ENCODE measurements at regions not wholly inside any gene's neighbourhood (a gene's known extent, or its start where the extent isn't known, plus 50 kb on each side); places are given as distances from the start of the nearest gene placed in this dataset.

DNA sequence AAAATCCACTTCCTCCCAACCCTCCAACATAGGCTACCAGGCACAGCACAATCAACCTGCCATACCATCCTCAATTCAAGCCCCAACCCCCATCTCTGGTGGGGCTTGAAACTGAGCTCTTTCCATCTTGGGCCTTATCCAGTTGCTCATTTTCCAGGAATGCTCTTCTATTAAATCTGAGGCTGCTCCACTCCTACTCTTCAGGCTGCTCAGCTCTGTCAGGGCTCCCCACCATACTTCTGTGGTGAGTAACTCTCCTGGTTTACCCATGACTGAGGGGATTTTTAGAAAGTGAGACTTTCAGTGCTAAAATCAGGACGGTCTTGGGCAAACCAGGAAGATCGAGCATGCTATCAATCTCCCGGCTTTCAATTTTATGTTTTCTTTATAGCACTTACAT lies 512.8 kb downstream of the LMO7 start (continued):
- TF ChIP-seq, protein P1, sequence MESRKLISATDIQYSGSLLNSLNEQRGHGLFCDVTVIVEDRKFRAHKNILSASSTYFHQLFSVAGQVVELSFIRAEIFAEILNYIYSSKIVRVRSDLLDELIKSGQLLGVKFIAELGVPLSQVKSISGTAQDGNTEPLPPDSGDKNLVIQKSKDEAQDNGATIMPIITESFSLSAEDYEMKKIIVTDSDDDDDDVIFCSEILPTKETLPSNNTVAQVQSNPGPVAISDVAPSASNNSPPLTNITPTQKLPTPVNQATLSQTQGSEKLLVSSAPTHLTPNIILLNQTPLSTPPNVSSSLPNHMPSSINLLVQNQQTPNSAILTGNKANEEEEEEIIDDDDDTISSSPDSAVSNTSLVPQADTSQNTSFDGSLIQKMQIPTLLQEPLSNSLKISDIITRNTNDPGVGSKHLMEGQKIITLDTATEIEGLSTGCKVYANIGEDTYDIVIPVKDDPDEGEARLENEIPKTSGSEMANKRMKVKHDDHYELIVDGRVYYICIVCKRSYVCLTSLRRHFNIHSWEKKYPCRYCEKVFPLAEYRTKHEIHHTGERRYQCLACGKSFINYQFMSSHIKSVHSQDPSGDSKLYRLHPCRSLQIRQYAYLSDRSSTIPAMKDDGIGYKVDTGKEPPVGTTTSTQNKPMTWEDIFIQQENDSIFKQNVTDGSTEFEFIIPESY (IDR thresholded peaks at IDR 0.05): no peak
- TF ChIP-seq GABPA (IDR thresholded peaks at IDR 0.05 in 1 of 2, conservative IDR thresholded peaks at IDR 0.05 in 1 of 2): no peak

DNA sequence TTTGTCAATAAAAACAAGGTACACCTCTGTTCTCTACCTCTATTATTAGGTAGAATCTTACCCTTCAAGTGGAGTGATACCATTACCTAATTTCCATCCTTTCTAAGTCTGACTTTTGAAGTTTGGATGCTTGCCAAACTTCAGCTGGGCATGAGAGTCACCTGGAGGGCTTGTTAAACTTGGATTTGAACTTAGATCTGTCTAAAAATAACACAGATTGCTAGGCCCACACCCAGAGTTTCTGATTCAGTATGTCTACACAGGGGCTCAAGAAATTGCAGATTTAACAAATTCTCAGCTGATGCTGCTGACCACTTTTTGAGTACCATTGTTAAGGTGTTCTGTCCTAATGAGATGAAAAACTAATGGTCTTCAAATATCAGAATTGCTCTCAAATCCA lies 512.2 kb downstream of the LMO7 start:
- Histone ChIP-seq H3K36me3 (ENCODE audit: control insufficient read depth in 4 of 4, insufficient read depth in 3 of 4, low read depth in 1 of 4, low read length in 3 of 4) (no peaks in the 10 kb centered on the region), H3K27ac (ENCODE audit: low read depth in 1 of 2, low read length in 2 of 2) (no peak overlapping the region), H3K27me3 (ENCODE audit: control insufficient read depth in 4 of 4, insufficient read depth in 4 of 4, low read length in 3 of 4) (peaks cover 0 to 2% (median 0%) of the 10 kb centered on the region in 4 donors), H3K9ac (ENCODE audit: low read depth in 1 of 2, low read length in 2 of 2) (no peak overlapping the region), H3K4me1 (ENCODE audit: control insufficient read depth in 4 of 4, insufficient read depth in 4 of 4, low read length in 3 of 4) (no peaks in the 10 kb centered on the region), H3K9me3 (ENCODE audit: control insufficient read depth in 4 of 4, low read length in 3 of 4) (no peaks in the 10 kb centered on the region), H3K4me3 (ENCODE audit: low read depth in 1 of 3, low read length in 3 of 3) (no peak overlapping the region)
- DNase-seq (ENCODE audit: low spot score): no peak
- TF ChIP-seq, protein P2, sequence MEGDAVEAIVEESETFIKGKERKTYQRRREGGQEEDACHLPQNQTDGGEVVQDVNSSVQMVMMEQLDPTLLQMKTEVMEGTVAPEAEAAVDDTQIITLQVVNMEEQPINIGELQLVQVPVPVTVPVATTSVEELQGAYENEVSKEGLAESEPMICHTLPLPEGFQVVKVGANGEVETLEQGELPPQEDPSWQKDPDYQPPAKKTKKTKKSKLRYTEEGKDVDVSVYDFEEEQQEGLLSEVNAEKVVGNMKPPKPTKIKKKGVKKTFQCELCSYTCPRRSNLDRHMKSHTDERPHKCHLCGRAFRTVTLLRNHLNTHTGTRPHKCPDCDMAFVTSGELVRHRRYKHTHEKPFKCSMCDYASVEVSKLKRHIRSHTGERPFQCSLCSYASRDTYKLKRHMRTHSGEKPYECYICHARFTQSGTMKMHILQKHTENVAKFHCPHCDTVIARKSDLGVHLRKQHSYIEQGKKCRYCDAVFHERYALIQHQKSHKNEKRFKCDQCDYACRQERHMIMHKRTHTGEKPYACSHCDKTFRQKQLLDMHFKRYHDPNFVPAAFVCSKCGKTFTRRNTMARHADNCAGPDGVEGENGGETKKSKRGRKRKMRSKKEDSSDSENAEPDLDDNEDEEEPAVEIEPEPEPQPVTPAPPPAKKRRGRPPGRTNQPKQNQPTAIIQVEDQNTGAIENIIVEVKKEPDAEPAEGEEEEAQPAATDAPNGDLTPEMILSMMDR (IDR thresholded peaks at IDR 0.05; ENCODE audit: low read depth, low read length, missing input control): no peak
- TF ChIP-seq, protein P3, sequence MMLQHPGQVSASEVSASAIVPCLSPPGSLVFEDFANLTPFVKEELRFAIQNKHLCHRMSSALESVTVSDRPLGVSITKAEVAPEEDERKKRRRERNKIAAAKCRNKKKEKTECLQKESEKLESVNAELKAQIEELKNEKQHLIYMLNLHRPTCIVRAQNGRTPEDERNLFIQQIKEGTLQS (IDR thresholded peaks at IDR 0.05): no peak
- TF ChIP-seq, protein P4, sequence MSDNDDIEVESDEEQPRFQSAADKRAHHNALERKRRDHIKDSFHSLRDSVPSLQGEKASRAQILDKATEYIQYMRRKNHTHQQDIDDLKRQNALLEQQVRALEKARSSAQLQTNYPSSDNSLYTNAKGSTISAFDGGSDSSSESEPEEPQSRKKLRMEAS (IDR thresholded peaks at IDR 0.05): no peak
- TF ChIP-seq RAD21 (IDR thresholded peaks at IDR 0.05) (no peak), NR2F2 (IDR thresholded peaks at IDR 0.05) (no peak), EGR1 (IDR thresholded peaks at IDR 0.05; ENCODE audit: low read depth in 2 of 2) (no peak), RXRA (IDR thresholded peaks at IDR 0.05) (no peak), FOXA1 (IDR thresholded peaks at IDR 0.05) (no peak), SP1 (IDR thresholded peaks at IDR 0.05) (no peak), JUND (IDR thresholded peaks at IDR 0.05) (no peak), HNF4G (IDR thresholded peaks at IDR 0.05) (no peak), HNF4A (conservative IDR thresholded peaks at IDR 0.05) (no peak), GABPA (IDR thresholded peaks at IDR 0.05 in 1 of 2, conservative IDR thresholded peaks at IDR 0.05 in 1 of 2) (no peak), TAF1 (conservative IDR thresholded peaks at IDR 0.05) (no peak), YY1 (IDR thresholded peaks at IDR 0.05) (no peak), FOXA2 (IDR thresholded peaks at IDR 0.05) (no peak)
- TF ChIP-seq, protein P1 (IDR thresholded peaks at IDR 0.05): no peak

Measured in liver (tissue), 7 donors.